A549 (cell line): ENCODE measurements at regions not wholly inside any gene's neighbourhood (a gene's known extent, or its start where the extent isn't known, plus 50 kb on each side); places are given as distances from the start of the nearest gene placed in this dataset.

ENCODE experiments used
- ATAC-seq, 2 experiments: fragments of 200-7000 bp in 1 of 2; fragments of >200 bp in 1 of 2; cut with Nextera tagmentation in 1 of 2; cut with Tn5 transposase in 1 of 2; 3 replicates each; pipeline versions ENCODE4 v1.8.0 to v1.9.1; 2018 to 2020; ENCODE audit warnings: mild to moderate bottlenecking in 1 of 2, moderate library complexity in 1 of 2
- CTCF ChIA-PET: fragments of 300-600 bp; sonication (Branson Sonifier 250); formaldehyde crosslinking; extraction: SDS; loops from one replicate; lab custom pipeline; 2021; ENCODE audit warnings: antibody characterized with exemption, inconsistent platforms; lab: Yijun Ruan, JAX
- POLR2A ChIA-PET: fragments of 350-600 bp; formaldehyde crosslinking; extraction: SDS; loops from one replicate; lab custom pipeline; 2021; ENCODE audit warnings: antibody characterized with exemption, inconsistent platforms; lab: Yijun Ruan, JAX
- DNase-seq, 2 experiments: peaks; one replicate each; pipeline versions ENCODE4 v3.0.0 to v3.0.0-alpha.2; 2011 to 2016; ENCODE audit warnings: low read depth in 1 of 2, low spot score in 1 of 2
- FAIRE-seq: peaks from 2 replicates; lab custom pipeline; 2011; peaks lifted over from hg19 to GRCh38; lab: Jason Lieb, UNC
- H3K27ac ChIP-seq, 2 experiments: fragments of >200 bp; sonication (Bioruptor Twin); formaldehyde crosslinking; 3 replicates each; pipeline ENCODE4 v1.5.1; 2016 to 2017
- H3K4me1 ChIP-seq: fragments of >200 bp; sonication (Bioruptor Twin); formaldehyde crosslinking; 3 replicates; pipeline ENCODE4 v1.6.1; 2016
- H3K4me2 ChIP-seq: fragments of >200 bp; sonication (Bioruptor Twin); formaldehyde crosslinking; 3 replicates; pipeline ENCODE4 v1.6.1; 2016
- H3K4me3 ChIP-seq: fragments of >200 bp; sonication (Bioruptor Twin); formaldehyde crosslinking; 3 replicates; pipeline ENCODE4 v1.5.1; 2016
- H3K9me3 ChIP-seq: fragments of >200 bp; sonication (Bioruptor Twin); formaldehyde crosslinking; 3 replicates; pipeline ENCODE4 v1.6.1; 2016
- BCL3 ChIP-seq: fragments of >200 bp; sonication (Bioruptor Twin); formaldehyde crosslinking; IDR thresholded peaks from 3 replicates; pipeline ENCODE4 v1.6.1; 2016
- BHLHE40 ChIP-seq: IDR thresholded peaks from 2 replicates; pipeline ENCODE4 v1.6.1; 2012; ENCODE audit warnings: low read depth, low read length, inconsistent platforms
- CBX8 ChIP-seq: fragments of 200-600 bp; sonication (generic); IDR thresholded peaks from 2 replicates; pipeline ENCODE4 v1.6.1; 2016
- CEBPB ChIP-seq, 2 experiments: fragments of >200 bp in 1 of 2; sonication (Bioruptor Twin) in 1 of 2; formaldehyde crosslinking in 1 of 2; IDR thresholded peaks; 2 replicates each; pipeline ENCODE4 v1.6.1; 2012 to 2016
- CHD2 ChIP-seq: fragments of 150-350 bp; IDR thresholded peaks from 2 replicates; pipeline ENCODE4 v1.6.1; 2014; ENCODE audit warnings: low read length; ENCODE audit not compliant: partially characterized antibody
- CHD4 ChIP-seq: fragments of 200-600 bp; sonication (generic); IDR thresholded peaks from 2 replicates; pipeline ENCODE4 v1.6.1; 2016; ENCODE audit warnings: antibody characterized with exemption, mild to moderate bottlenecking, borderline replicate concordance
- EHMT2 ChIP-seq: fragments of 200-600 bp; sonication (generic); IDR thresholded peaks from 2 replicates; pipeline ENCODE4 v1.6.1; 2016; ENCODE audit warnings: antibody characterized with exemption, low read depth, mild to moderate bottlenecking, moderate library complexity
- FOSL2 ChIP-seq, 2 experiments: fragments of 450-650 bp in 1 of 2; fragments of >200 bp in 1 of 2; sonication (Bioruptor Twin) in 1 of 2; formaldehyde crosslinking; IDR thresholded peaks; 2 replicates each; pipeline versions ENCODE4 v1.5.0 to v1.6.1; 2016 to 2020; ENCODE audit warnings: mild to moderate bottlenecking in 1 of 2, moderate library complexity in 1 of 2
- FOXS1 ChIP-seq: fragments of 250-450 bp; sonication (Bioruptor Pico); IDR thresholded peaks from 2 replicates; pipeline ENCODE4 v1.5.0; 2020; ENCODE audit warnings: mild to moderate bottlenecking, moderate library complexity
- HDAC2 ChIP-seq: fragments of 200-600 bp; sonication (generic); IDR thresholded peaks from 2 replicates; pipeline ENCODE4 v1.6.1; 2016
- HES2 ChIP-seq: fragments of >200 bp; sonication (Bioruptor Twin); formaldehyde crosslinking; IDR thresholded peaks from 2 replicates; pipeline ENCODE4 v1.6.1; 2016
- HEYL ChIP-seq: fragments of 250-450 bp; sonication (Bioruptor Pico); IDR thresholded peaks from 2 replicates; pipeline ENCODE4 v1.8.0; 2021; ENCODE audit warnings: mild to moderate bottlenecking, moderate library complexity
- HOXA7 ChIP-seq: fragments of 250-450 bp; sonication (Bioruptor Pico); IDR thresholded peaks from 2 replicates; pipeline ENCODE4 v1.5.0; 2020; ENCODE audit warnings: mild to moderate bottlenecking, moderate library complexity
- HOXB5 ChIP-seq: fragments of 250-450 bp; sonication (Bioruptor Pico); IDR thresholded peaks from 2 replicates; pipeline ENCODE4 v1.5.0; 2020; ENCODE audit warnings: mild to moderate bottlenecking, moderate library complexity
- JUNB ChIP-seq: fragments of >200 bp; sonication (Bioruptor Twin); formaldehyde crosslinking; IDR thresholded peaks from 2 replicates; pipeline ENCODE4 v1.6.1; 2016
- NFE2L2 ChIP-seq: fragments of 150-350 bp; conservative IDR thresholded peaks from 2 replicates; pipeline ENCODE4 v1.6.1; 2014; ENCODE audit warnings: low read length
- NPAS2 ChIP-seq: fragments of 250-450 bp; sonication (Bioruptor Pico); IDR thresholded peaks from 2 replicates; pipeline ENCODE4 v1.8.0; 2022; ENCODE audit warnings: mild to moderate bottlenecking, moderate library complexity, borderline replicate concordance
- POLR2A ChIP-seq: IDR thresholded peaks from 2 replicates; pipeline ENCODE4 v1.6.1; 2012; ENCODE audit warnings: mild to moderate bottlenecking, low read length
- POLR2AphosphoS2 ChIP-seq: conservative IDR thresholded peaks from 2 replicates; pipeline ENCODE4 v1.6.1; 2012; ENCODE audit warnings: low read length, improper control_type of control experiment, inconsistent platforms
- REST ChIP-seq: fragments of 200-600 bp; sonication (generic); IDR thresholded peaks from 2 replicates; pipeline ENCODE4 v1.6.1; 2016; ENCODE audit warnings: antibody characterized with exemption, mild to moderate bottlenecking, moderate library complexity
- RFX5 ChIP-seq: fragments of 450-650 bp; IDR thresholded peaks from 2 replicates; pipeline ENCODE4 v1.7.1; 2014; ENCODE audit warnings: antibody characterized with exemption, mild to moderate bottlenecking, moderate library complexity
- TP53 ChIP-seq: fragments of 250-450 bp; sonication (Bioruptor Pico); IDR thresholded peaks from 2 replicates; pipeline ENCODE4 v1.5.0; 2021; ENCODE audit warnings: mild to moderate bottlenecking, moderate library complexity
- ZC3H11A ChIP-seq: fragments of 450-650 bp; IDR thresholded peaks from 2 replicates; pipeline ENCODE4 v1.6.1; 2014; ENCODE audit warnings: antibody characterized with exemption, mild to moderate bottlenecking
- ZFP36 ChIP-seq: fragments of 450-650 bp; IDR thresholded peaks from 2 replicates; pipeline ENCODE4 v1.6.1; 2014; ENCODE audit warnings: borderline replicate concordance; ENCODE audit not compliant: partially characterized antibody
- ZNF302 ChIP-seq: fragments of 250-450 bp; sonication (Bioruptor Pico); IDR thresholded peaks from 2 replicates; pipeline ENCODE4 v1.9.0; 2021; ENCODE audit warnings: inconsistent platforms, mild to moderate bottlenecking, moderate library complexity
- WGBS: methylation state at CpG from one replicate; pipeline ENCODE4 v1.1.6; 2017; ENCODE audit errors: missing lambda C conversion rate; 5-methylcytosine and 5-hydroxymethylcytosine counted together

GRCh38 chr18:44028109-44028508 is 652.6 kb upstream of the SETBP1 start:
- 0% methylated on average over 1 of the region's 1 CpG for WGBS
- CTCF ChIA-PET, result no interaction called here
- no peaks in the 10 kb centered on the region for H3K4me1 ChIP-seq
- no peak overlapping the region for H3K27ac ChIP-seq
- no peak for ATAC-seq
- POLR2A ChIA-PET, result no interaction called here
- no peak for DNase-seq
- H3K9me3 ChIP-seq, result no peaks in the 10 kb centered on the region
- H3K4me2 ChIP-seq, result no peak overlapping the region
- TF ChIP-seq ZFP36 (no peak), REST (no peak), FOXS1 (CRISPR knock-in tag) (no peak), NPAS2 (CRISPR knock-in tag) (no peak), CHD2 (no peak)
- FAIRE-seq, result no peak
- H3K4me3 ChIP-seq, result no peak overlapping the region

GRCh38 chr18:44031063-44031462 is 649.6 kb upstream of the SETBP1 start:
- CTCF ChIA-PET, result no interaction called here

GRCh38 chr18:44033144-44033701 is 647.5 kb upstream of the SETBP1 start:
- no peak overlapping the region for H3K4me2 ChIP-seq
- no peak for TF ChIP-seq ZNF302 (CRISPR knock-in tag)
- TF ChIP-seq BCL3, result no peak
- TF ChIP-seq HDAC2, result no peak
- TF ChIP-seq CHD2, result no peak
- no peak for TF ChIP-seq HOXA7 (CRISPR knock-in tag)
- no peak for TF ChIP-seq FOSL2 (IDR thresholded peaks at IDR 0.05)
- TF ChIP-seq FOSL2 (CRISPR knock-in tag; IDR thresholded peaks at IDR 0.05), result no peak
- no peak for TF ChIP-seq POLR2AphosphoS2
- no peak for TF ChIP-seq REST
- no peak for TF ChIP-seq CBX8
- TF ChIP-seq CEBPB (IDR thresholded peaks at IDR 0.05), result no peak
- no peak for TF ChIP-seq EHMT2
- no peak for TF ChIP-seq BHLHE40
- TF ChIP-seq, all 56 proteins: peak for 0
- Histone ChIP-seq H3K4me3 (no peak overlapping the region), H3K4me1 (no peaks in the 10 kb centered on the region), H3K9me3 (no peaks in the 10 kb centered on the region), H3K27ac (no peak overlapping the region)
- DNase-seq (no peak), FAIRE-seq (no peak), ATAC-seq (no peak)
- 5% methylated on average over 6 of the region's 6 CpGs for WGBS
- ChIA-PET POLR2A (no interaction called here), CTCF (no interaction called here)

More at GRCh38 chr18:44031063-44031462, 649.6 kb upstream of the SETBP1 start:
- FAIRE-seq, result no peak
- no peak for DNase-seq
- Histone ChIP-seq H3K9me3 (no peaks in the 10 kb centered on the region), H3K27ac (no peak overlapping the region), H3K4me2 (no peak overlapping the region)
- WGBS, result 28% methylated on average over 2 of the region's 2 CpGs
- no peak for TF ChIP-seq HEYL (CRISPR knock-in tag)
- no peak for TF ChIP-seq ZC3H11A
- TF ChIP-seq FOSL2 (IDR thresholded peaks at IDR 0.05), result no peak
- TF ChIP-seq FOSL2 (CRISPR knock-in tag; IDR thresholded peaks at IDR 0.05), result no peak
- TF ChIP-seq NFE2L2, result no peak
- TF ChIP-seq HES2, result no peak
- no peak for TF ChIP-seq JUNB
- TF ChIP-seq HOXB5 (CRISPR knock-in tag), result no peak
- no peak for TF ChIP-seq RFX5
- TF ChIP-seq ZFP36, result no peak
- TF ChIP-seq CHD4, result no peak
- TF ChIP-seq POLR2A, result no peak
- TF ChIP-seq HOXA7 (CRISPR knock-in tag), result no peak
- TF ChIP-seq TP53 (CRISPR knock-in tag), result no peak
- TF ChIP-seq, all 56 proteins: peak for 0
- POLR2A ChIA-PET, result no interaction called here
- ATAC-seq, result no peak
- Histone ChIP-seq H3K4me1 (no peaks in the 10 kb centered on the region), H3K4me3 (no peak overlapping the region)
